ENCODE measurements at regions not wholly inside any gene's neighbourhood (a gene's known extent, or its start where the extent isn't known, plus 50 kb on each side); places are given as distances from the start of the nearest gene placed in this dataset.

- Histone ChIP-seq H3K9me3 (ENCODE audit: control insufficient read depth, insufficient read depth, low read length) (no peaks in the 10 kb centered on the region), H3K9ac (ENCODE audit: low read depth, low read length) (no peak overlapping the region), H3K36me3 (ENCODE audit: insufficient read depth, low read length) (no peaks in the 10 kb centered on the region), H3K4me1 (ENCODE audit: insufficient read depth, low read length) (no peaks in the 10 kb centered on the region)
Observed at GRCh38 chr2:220465700-220466099, 838.3 kb downstream of the SLC4A3 start.

DNA sequence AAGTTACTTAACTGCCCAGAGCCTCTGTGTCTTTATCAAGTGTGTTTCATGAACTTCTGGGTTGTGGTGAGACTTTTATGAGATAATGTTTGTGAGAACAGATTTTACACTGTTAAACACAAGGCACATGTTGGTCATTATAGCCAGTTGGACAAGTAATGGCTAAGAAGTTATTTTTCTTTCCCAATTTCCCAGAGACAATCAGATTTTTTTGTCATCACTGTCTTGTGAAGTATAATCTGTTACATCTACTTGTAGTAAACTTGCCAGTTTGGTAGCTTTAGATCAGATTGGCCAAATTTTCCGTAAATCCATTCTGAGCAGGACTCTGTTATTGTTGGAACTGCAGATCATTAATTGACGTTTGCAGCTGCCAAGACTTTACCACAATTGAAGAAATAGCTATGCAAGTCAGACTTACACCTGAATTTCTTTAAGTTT lies 838.8 kb downstream of the SLC4A3 start:
- no peaks in the 10 kb centered on the region for H3K4me1 ChIP-seq (ENCODE audit: insufficient read depth, low read length)
- no peaks in the 10 kb centered on the region for H3K36me3 ChIP-seq (ENCODE audit: insufficient read depth, low read length)
- H3K9me3 ChIP-seq (ENCODE audit: control insufficient read depth, insufficient read depth, low read length), result no peaks in the 10 kb centered on the region
- no peak overlapping the region for H3K9ac ChIP-seq (ENCODE audit: low read depth, low read length)

DNA sequence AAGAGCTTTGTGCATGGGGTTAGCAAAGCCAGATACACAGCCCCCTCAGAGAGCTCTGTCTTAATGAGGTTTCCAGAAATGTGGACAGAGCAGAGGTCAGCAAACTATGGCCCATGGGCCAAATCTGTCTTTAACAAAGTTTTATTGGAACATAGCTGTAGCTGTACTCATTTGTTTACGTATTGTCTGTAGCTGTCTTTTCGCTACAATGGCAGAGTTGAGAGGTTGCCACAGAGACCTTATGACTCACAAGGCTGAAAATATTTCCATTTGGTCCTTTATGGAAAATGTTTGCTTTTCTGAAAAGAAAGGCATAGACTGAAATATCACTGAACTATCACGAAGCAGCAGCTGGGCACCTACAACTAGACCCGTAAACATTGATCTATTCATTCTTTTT lies 841.8 kb downstream of the SLC4A3 start:
- Histone ChIP-seq H3K9me3 (ENCODE audit: control insufficient read depth, insufficient read depth, low read length) (no peaks in the 10 kb centered on the region), H3K4me1 (ENCODE audit: insufficient read depth, low read length) (no peaks in the 10 kb centered on the region), H3K36me3 (ENCODE audit: insufficient read depth, low read length) (no peaks in the 10 kb centered on the region), H3K9ac (ENCODE audit: low read depth, low read length) (no peak overlapping the region)

GRCh38 chr2:220473611-220474010 lies 846.2 kb downstream of the SLC4A3 start:
- no peaks in the 10 kb centered on the region for H3K9me3 ChIP-seq (ENCODE audit: control insufficient read depth, insufficient read depth, low read length)
- no peaks in the 10 kb centered on the region for H3K4me1 ChIP-seq (ENCODE audit: insufficient read depth, low read length)
- H3K36me3 ChIP-seq (ENCODE audit: insufficient read depth, low read length), result no peaks in the 10 kb centered on the region
- H3K9ac ChIP-seq (ENCODE audit: low read depth, low read length), result no peak overlapping the region

DNA sequence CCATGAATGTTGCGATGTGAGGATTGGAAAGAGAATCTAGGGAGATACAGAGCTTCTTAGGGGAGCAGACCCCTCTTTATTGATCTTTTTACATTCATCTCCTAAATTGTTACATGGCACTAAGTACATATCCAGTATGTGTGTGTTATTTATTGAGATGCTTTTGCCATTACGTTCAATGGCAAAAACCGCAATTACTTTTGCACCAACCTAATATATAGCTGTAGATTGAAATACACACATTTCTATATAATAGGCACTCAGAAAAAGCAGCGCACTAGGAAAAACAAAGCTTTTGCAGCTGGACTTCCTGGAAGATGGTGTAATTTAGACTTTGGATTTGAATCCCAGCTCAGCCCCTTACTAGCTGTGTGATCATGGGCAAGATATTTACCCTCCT lies 849.4 kb downstream of the SLC4A3 start:
- H3K9me3 ChIP-seq (ENCODE audit: control insufficient read depth, insufficient read depth, low read length), result no peaks in the 10 kb centered on the region
- no peaks in the 10 kb centered on the region for H3K36me3 ChIP-seq (ENCODE audit: insufficient read depth, low read length)
- H3K9ac ChIP-seq (ENCODE audit: low read depth, low read length), result no peak overlapping the region
- no peaks in the 10 kb centered on the region for H3K4me1 ChIP-seq (ENCODE audit: insufficient read depth, low read length)

GRCh38 chr2:220478305-220479058 lies 851.1 kb downstream of the SLC4A3 start:
- Histone ChIP-seq H3K36me3 (ENCODE audit: insufficient read depth, low read length) (no peaks in the 10 kb centered on the region), H3K4me1 (ENCODE audit: insufficient read depth, low read length) (no peaks in the 10 kb centered on the region), H3K9me3 (ENCODE audit: control insufficient read depth, insufficient read depth, low read length) (no peaks in the 10 kb centered on the region), H3K9ac (ENCODE audit: low read depth, low read length) (no peak overlapping the region)

DNA sequence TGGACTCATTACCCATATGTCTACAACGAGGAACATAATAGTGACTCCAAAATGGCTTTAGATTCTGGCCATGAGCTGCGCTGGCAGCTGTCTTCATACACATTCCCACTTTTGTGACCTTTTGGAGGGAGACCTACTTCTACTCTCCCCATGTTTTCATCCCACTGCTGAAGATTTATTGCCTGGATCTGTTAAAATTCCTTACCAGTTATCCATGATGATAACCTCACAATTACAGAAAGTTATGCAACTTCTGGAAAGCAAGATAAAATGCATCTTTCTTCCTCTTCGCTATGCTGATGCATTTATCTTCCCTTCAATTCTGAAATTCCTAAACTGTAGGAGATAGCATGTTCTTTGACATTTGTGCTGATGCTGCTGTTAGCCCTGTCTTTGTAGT lies 855.3 kb downstream of the SLC4A3 start:
- Histone ChIP-seq H3K9ac (ENCODE audit: low read depth, low read length) (no peak overlapping the region), H3K9me3 (ENCODE audit: control insufficient read depth, insufficient read depth, low read length) (no peaks in the 10 kb centered on the region), H3K36me3 (ENCODE audit: insufficient read depth, low read length) (no peaks in the 10 kb centered on the region), H3K4me1 (ENCODE audit: insufficient read depth, low read length) (no peaks in the 10 kb centered on the region)

- H3K9me3 ChIP-seq (ENCODE audit: control insufficient read depth, insufficient read depth, low read length), result no peaks in the 10 kb centered on the region
- no peaks in the 10 kb centered on the region for H3K36me3 ChIP-seq (ENCODE audit: insufficient read depth, low read length)
- H3K9ac ChIP-seq (ENCODE audit: low read depth, low read length), result no peak overlapping the region
- H3K4me1 ChIP-seq (ENCODE audit: insufficient read depth, low read length), result no peaks in the 10 kb centered on the region
Observed at GRCh38 chr2:220489121-220489520, 861.7 kb downstream of the SLC4A3 start.

- Histone ChIP-seq H3K4me1 (ENCODE audit: insufficient read depth, low read length) (no peaks in the 10 kb centered on the region), H3K9ac (ENCODE audit: low read depth, low read length) (no peak overlapping the region), H3K9me3 (ENCODE audit: control insufficient read depth, insufficient read depth, low read length) (no peaks in the 10 kb centered on the region), H3K36me3 (ENCODE audit: insufficient read depth, low read length) (no peaks in the 10 kb centered on the region)
Observed at GRCh38 chr2:220491670-220492069, 864.2 kb downstream of the SLC4A3 start.

GRCh38 chr2:220493871-220494525 lies 866.6 kb downstream of the SLC4A3 start:
- Histone ChIP-seq H3K9me3 (ENCODE audit: control insufficient read depth, insufficient read depth, low read length) (no peaks in the 10 kb centered on the region), H3K4me1 (ENCODE audit: insufficient read depth, low read length) (no peaks in the 10 kb centered on the region), H3K36me3 (ENCODE audit: insufficient read depth, low read length) (no peaks in the 10 kb centered on the region), H3K9ac (ENCODE audit: low read depth, low read length) (no peak overlapping the region)

DNA sequence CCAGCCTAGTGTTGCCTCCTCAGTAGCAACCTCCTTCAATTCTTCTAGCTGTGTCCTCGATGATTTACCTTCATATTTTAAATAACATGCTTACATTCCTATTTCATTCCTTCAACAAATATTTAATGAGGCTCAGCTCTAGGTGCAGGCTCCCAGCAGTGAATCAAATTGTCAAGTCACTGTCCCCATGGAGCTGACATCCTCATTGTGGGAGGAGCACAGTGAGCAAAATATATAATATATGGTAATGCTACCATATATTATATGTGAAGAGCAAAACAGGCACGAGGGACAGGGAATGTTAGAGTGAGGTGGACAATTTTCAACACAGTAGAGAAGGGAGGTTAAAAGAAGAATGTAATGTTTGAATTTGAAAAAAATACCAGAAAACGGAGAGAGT lies 869.1 kb downstream of the SLC4A3 start:
- H3K9me3 ChIP-seq (ENCODE audit: control insufficient read depth, insufficient read depth, low read length), result no peaks in the 10 kb centered on the region
- H3K9ac ChIP-seq (ENCODE audit: low read depth, low read length), result no peak overlapping the region
- no peaks in the 10 kb centered on the region for H3K4me1 ChIP-seq (ENCODE audit: insufficient read depth, low read length)
- no peaks in the 10 kb centered on the region for H3K36me3 ChIP-seq (ENCODE audit: insufficient read depth, low read length)

- Histone ChIP-seq H3K4me1 (ENCODE audit: insufficient read depth, low read length) (no peaks in the 10 kb centered on the region), H3K36me3 (ENCODE audit: insufficient read depth, low read length) (no peaks in the 10 kb centered on the region), H3K9ac (ENCODE audit: low read depth, low read length) (no peak overlapping the region), H3K9me3 (ENCODE audit: control insufficient read depth, insufficient read depth, low read length) (no peaks in the 10 kb centered on the region)
Observed at GRCh38 chr2:220499225-220499624, 871.8 kb downstream of the SLC4A3 start.

DNA sequence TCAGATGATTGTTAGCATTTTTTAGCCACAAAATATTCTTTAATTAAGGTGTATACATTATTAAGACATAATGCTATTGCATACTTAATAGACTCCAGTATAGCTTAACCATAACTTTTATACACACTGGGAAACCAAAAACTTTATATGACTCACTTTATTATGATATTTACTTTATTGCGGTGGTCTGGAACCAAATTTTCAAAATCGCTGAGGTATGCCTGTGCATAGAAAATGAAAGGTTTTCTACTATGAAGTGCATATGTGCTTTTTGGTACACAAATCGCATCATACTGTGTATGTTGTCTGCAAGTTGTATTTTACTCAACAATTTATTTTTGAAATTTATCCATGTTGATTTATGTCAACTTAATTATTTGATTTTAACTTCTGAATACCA lies 875.1 kb downstream of the SLC4A3 start:
- H3K4me1 ChIP-seq (ENCODE audit: insufficient read depth, low read length), result no peaks in the 10 kb centered on the region
- H3K36me3 ChIP-seq (ENCODE audit: insufficient read depth, low read length), result no peaks in the 10 kb centered on the region
- H3K9me3 ChIP-seq (ENCODE audit: control insufficient read depth, insufficient read depth, low read length), result no peaks in the 10 kb centered on the region
- H3K9ac ChIP-seq (ENCODE audit: low read depth, low read length), result no peak overlapping the region

DNA sequence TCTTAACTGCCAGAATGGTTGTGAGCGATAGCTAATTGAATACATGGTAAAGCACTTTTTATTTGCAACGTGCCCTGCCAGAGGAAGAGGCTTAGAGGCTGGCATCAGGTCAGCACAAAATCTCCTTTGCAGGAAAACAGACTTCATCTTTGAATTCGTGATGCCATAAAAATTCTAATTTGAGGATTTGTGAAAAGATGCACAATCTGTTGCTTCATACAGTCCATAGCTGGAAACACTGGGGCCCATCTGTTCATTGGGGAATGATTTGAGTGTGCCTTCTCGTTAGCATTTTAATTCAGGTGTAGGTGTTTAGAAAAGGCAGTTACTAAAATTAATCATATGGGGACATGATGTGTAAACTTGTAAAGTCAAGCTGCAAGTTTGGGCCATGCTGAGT lies 876.0 kb downstream of the SLC4A3 start:
- H3K9me3 ChIP-seq (ENCODE audit: control insufficient read depth, insufficient read depth, low read length), result no peaks in the 10 kb centered on the region

DNA sequence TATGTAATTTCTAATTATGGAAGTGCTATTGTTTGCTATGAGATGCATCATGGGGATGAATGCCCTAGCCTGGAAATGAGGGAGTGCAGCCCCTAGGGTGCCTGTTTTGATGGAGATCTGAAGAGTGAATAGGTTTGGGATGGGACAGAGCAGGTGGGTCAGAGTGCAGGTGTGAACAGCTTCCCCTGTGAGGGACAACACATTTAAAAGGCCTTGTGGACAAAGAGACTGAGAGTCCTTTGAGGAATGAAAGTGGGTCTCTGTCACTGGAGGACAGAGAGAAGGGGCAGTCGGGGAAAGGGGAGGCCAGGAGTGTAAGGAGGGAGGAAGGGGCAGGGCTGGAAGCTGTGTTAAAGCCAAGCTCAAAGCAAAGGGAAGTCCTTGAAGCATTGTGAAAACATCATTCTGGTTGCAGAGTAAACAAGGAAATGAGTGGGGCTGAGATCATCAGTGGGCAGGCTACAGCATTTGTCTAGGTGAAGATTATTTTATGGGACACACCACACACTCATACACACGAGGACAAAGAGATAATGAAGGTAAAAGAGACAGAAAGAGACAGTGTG lies 877.6 kb downstream of the SLC4A3 start:
- Histone ChIP-seq H3K9me3 (ENCODE audit: control insufficient read depth, insufficient read depth, low read length) (no peaks in the 10 kb centered on the region), H3K4me1 (ENCODE audit: insufficient read depth, low read length) (peaks cover 2% of the 10 kb centered on the region; the same call in 1 of the 2 replicates), H3K36me3 (ENCODE audit: insufficient read depth, low read length) (no peaks in the 10 kb centered on the region), H3K9ac (ENCODE audit: low read depth, low read length) (no peak overlapping the region)

More for the DNA sequence above, 876.0 kb downstream of the SLC4A3 start:
- no peaks in the 10 kb centered on the region for H3K4me1 ChIP-seq (ENCODE audit: insufficient read depth, low read length)
- no peaks in the 10 kb centered on the region for H3K36me3 ChIP-seq (ENCODE audit: insufficient read depth, low read length)
- no peak overlapping the region for H3K9ac ChIP-seq (ENCODE audit: low read depth, low read length)

Data from ES-I3 (cell line).